ENCODE measurements at regions not wholly inside any gene's neighbourhood (a gene's known extent, or its start where the extent isn't known, plus 50 kb on each side); places are given as distances from the start of the nearest gene placed in this dataset.
A peak's percentile ranks its signal among the peaks of the same experiment; 100 is the strongest.
"Not testable (repeated sequence)": the region's sequence is repeated elsewhere in the genome, so short reads cannot be mapped to it uniquely, and the experiment has no call there.

- Histone ChIP-seq H3K14ac (ENCODE audit: low read length) (no peak overlapping the region), H2BK5ac (ENCODE audit: low read length) (no peak overlapping the region), H2BK120ac (ENCODE audit: low read depth, low read length) (no peak overlapping the region), H3K23ac (ENCODE audit: low read depth, low read length, poor library complexity) (no peak overlapping the region), H4K91ac (ENCODE audit: low read depth, low read length, poor library complexity) (no peak overlapping the region), H3K4me2 (ENCODE audit: insufficient read depth, low read length, poor library complexity, severe bottlenecking) (no peak overlapping the region), H3K27ac (replicated peaks; ENCODE audit: low read length) (no peak overlapping the region), H2BK12ac (ENCODE audit: low read length) (no peak overlapping the region), H3K79me1 (ENCODE audit: low read depth, low read length) (no peaks in the 10 kb centered on the region), H3K36me3 (replicated peaks in 1 of 2; ENCODE audit: control insufficient read depth in 2 of 2, insufficient read depth in 2 of 2, low read length in 2 of 2) (no peaks in the 10 kb centered on the region), H3K18ac (ENCODE audit: low read length) (no peak overlapping the region), H3K4me1 (ENCODE audit: control insufficient read depth in 2 of 2, insufficient read depth in 1 of 2, low read depth in 1 of 2, low read length in 2 of 2) (no peaks in the 10 kb centered on the region), H2AFZ (ENCODE audit: low read length) (no peak overlapping the region), H3K9me3 (replicated peaks in 1 of 2; ENCODE audit: control insufficient read depth in 2 of 2, insufficient read depth in 1 of 2, low read depth in 1 of 2, low read length in 2 of 2) (no peaks in the 10 kb centered on the region), H2AK5ac (ENCODE audit: low read depth, low read length) (no peak overlapping the region), H3K27me3 (ENCODE audit: control insufficient read depth in 3 of 3, insufficient read depth in 3 of 3, low read depth in 1 of 3, low read length in 3 of 3) (no peaks in the 10 kb centered on the region), H4K8ac (ENCODE audit: low read depth, low read length) (no peak overlapping the region), H2BK15ac (ENCODE audit: low read length) (no peak overlapping the region), H3K4me3 (ENCODE audit: low read length in 2 of 2) (no peak overlapping the region), H3K9ac (ENCODE audit: low read depth, low read length, poor library complexity) (no peak overlapping the region), H3K4ac (ENCODE audit: low read length) (no peak overlapping the region)
- no peak for DNase-seq (ENCODE audit: low spot score)
- no CpG with 5 or more reads among the region's 2 CpGs for WGBS, 2 donors (ENCODE audit: extremely low coverage in 2 of 2, insufficient read length in 2 of 2, insufficient replicate concordance in 1 of 2)
Measured at GRCh38 chr2:52034706-52035105, 1002.8 kb upstream of the NRXN1 start.

GRCh38 chr2:52022006-52022405 lies 990.1 kb upstream of the NRXN1 start:
- 83% methylated on average over 1 of the region's 3 CpGs; no CpG with 5 or more reads in 1 of the 2 donors for WGBS, 2 donors (ENCODE audit: extremely low coverage in 2 of 2, insufficient read length in 2 of 2, insufficient replicate concordance in 1 of 2)
- no peak overlapping the region for H3K4ac ChIP-seq (ENCODE audit: low read length)
- no peak for DNase-seq (ENCODE audit: low spot score)
- H2AK5ac ChIP-seq (ENCODE audit: low read depth, low read length): no peak overlapping the region
- no peak overlapping the region for H3K4me3 ChIP-seq (ENCODE audit: low read length in 2 of 2)
- H2BK15ac ChIP-seq (ENCODE audit: low read length): no peak overlapping the region
- H3K23ac ChIP-seq (ENCODE audit: low read depth, low read length, poor library complexity): no peak overlapping the region
- H3K14ac ChIP-seq (ENCODE audit: low read length): no peak overlapping the region
- H3K4me2 ChIP-seq (ENCODE audit: insufficient read depth, low read length, poor library complexity, severe bottlenecking): no peak overlapping the region
- no peak overlapping the region for H3K27ac ChIP-seq (replicated peaks; ENCODE audit: low read length)
- no peak overlapping the region for H2BK5ac ChIP-seq (ENCODE audit: low read length)
- H3K36me3 ChIP-seq (replicated peaks in 1 of 2; ENCODE audit: control insufficient read depth in 2 of 2, insufficient read depth in 2 of 2, low read length in 2 of 2): no peaks in the 10 kb centered on the region
- no peak overlapping the region for H2BK120ac ChIP-seq (ENCODE audit: low read depth, low read length)
- no peaks in the 10 kb centered on the region for H3K9me3 ChIP-seq (replicated peaks in 1 of 2; ENCODE audit: control insufficient read depth in 2 of 2, insufficient read depth in 1 of 2, low read depth in 1 of 2, low read length in 2 of 2)
- H3K27me3 ChIP-seq (ENCODE audit: control insufficient read depth in 3 of 3, insufficient read depth in 3 of 3, low read depth in 1 of 3, low read length in 3 of 3): no peaks in the 10 kb centered on the region
- H4K91ac ChIP-seq (ENCODE audit: low read depth, low read length, poor library complexity): no peak overlapping the region
- no peaks in the 10 kb centered on the region for H3K79me1 ChIP-seq (ENCODE audit: low read depth, low read length)
- no peak overlapping the region for H3K18ac ChIP-seq (ENCODE audit: low read length)
- no peaks in the 10 kb centered on the region for H3K4me1 ChIP-seq (ENCODE audit: control insufficient read depth in 2 of 2, insufficient read depth in 1 of 2, low read depth in 1 of 2, low read length in 2 of 2)
- H2BK12ac ChIP-seq (ENCODE audit: low read length): no peak overlapping the region
- no peak overlapping the region for H2AFZ ChIP-seq (ENCODE audit: low read length)
- H4K8ac ChIP-seq (ENCODE audit: low read depth, low read length): no peak overlapping the region
- no peak overlapping the region for H3K9ac ChIP-seq (ENCODE audit: low read depth, low read length, poor library complexity)

- Histone ChIP-seq H4K91ac (ENCODE audit: low read depth, low read length, poor library complexity) (no peak overlapping the region), H3K4me2 (ENCODE audit: insufficient read depth, low read length, poor library complexity, severe bottlenecking) (no peak overlapping the region), H2BK120ac (ENCODE audit: low read depth, low read length) (no peak overlapping the region), H4K8ac (ENCODE audit: low read depth, low read length) (no peak overlapping the region), H3K9me3 (replicated peaks in 1 of 2; ENCODE audit: control insufficient read depth in 2 of 2, insufficient read depth in 1 of 2, low read depth in 1 of 2, low read length in 2 of 2) (no peaks in the 10 kb centered on the region), H3K4me3 (ENCODE audit: low read length in 2 of 2) (no peak overlapping the region), H2AFZ (ENCODE audit: low read length) (no peak overlapping the region), H2AK5ac (ENCODE audit: low read depth, low read length) (no peak overlapping the region), H3K23ac (ENCODE audit: low read depth, low read length, poor library complexity) (no peak overlapping the region), H2BK15ac (ENCODE audit: low read length) (no peak overlapping the region), H3K4ac (ENCODE audit: low read length) (no peak overlapping the region), H3K14ac (ENCODE audit: low read length) (no peak overlapping the region), H3K9ac (ENCODE audit: low read depth, low read length, poor library complexity) (no peak overlapping the region), H3K79me1 (ENCODE audit: low read depth, low read length) (no peaks in the 10 kb centered on the region), H3K18ac (ENCODE audit: low read length) (no peak overlapping the region), H3K4me1 (ENCODE audit: control insufficient read depth in 2 of 2, insufficient read depth in 1 of 2, low read depth in 1 of 2, low read length in 2 of 2) (no peaks in the 10 kb centered on the region), H2BK12ac (ENCODE audit: low read length) (no peak overlapping the region), H3K36me3 (replicated peaks in 1 of 2; ENCODE audit: control insufficient read depth in 2 of 2, insufficient read depth in 2 of 2, low read length in 2 of 2) (no peaks in the 10 kb centered on the region), H2BK5ac (ENCODE audit: low read length) (no peak overlapping the region), H3K27me3 (ENCODE audit: control insufficient read depth in 3 of 3, insufficient read depth in 3 of 3, low read depth in 1 of 3, low read length in 3 of 3) (no peaks in the 10 kb centered on the region), H3K27ac (replicated peaks; ENCODE audit: low read length) (no peak overlapping the region)
- DNase-seq (ENCODE audit: low spot score): no peak
- no CpG with 5 or more reads among the region's 7 CpGs for WGBS, 2 donors (ENCODE audit: extremely low coverage in 2 of 2, insufficient read length in 2 of 2, insufficient replicate concordance in 1 of 2)
Measured at GRCh38 chr2:52017646-52018235, 985.8 kb upstream of the NRXN1 start.

DNA sequence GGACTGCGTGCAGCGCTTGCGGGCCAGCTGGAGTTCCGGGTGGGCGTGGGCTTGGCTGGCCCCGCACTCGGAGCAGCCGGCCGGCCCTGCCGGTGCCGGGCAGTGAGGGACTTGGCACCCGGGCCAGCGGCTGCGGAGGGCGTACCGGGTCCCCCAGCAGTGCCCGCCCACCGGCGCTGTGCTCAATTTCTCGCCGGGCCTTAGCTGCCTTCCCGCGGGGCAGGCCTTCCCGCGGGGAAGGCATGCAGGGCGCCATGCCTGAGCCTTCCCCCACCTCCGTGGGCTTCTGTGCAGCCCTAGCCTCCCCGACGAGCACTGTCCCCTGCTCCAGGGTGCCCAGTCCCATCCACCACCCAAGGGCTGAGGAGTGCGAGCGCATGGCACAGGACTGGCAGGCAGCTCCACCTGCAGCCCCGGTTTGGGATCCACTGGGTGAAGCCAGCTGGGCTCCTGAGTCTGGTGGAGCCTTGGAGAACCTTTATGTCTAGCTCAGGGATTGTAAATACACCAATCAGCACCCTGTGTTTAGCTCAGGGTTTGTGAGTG lies 975.0 kb upstream of the NRXN1 start:
- not testable (repeated sequence) for H2BK15ac ChIP-seq (ENCODE audit: low read length); H4K91ac ChIP-seq (ENCODE audit: low read depth, low read length, poor library complexity); H3K4ac ChIP-seq (ENCODE audit: low read length); H2BK12ac ChIP-seq (ENCODE audit: low read length); H3K36me3 ChIP-seq (replicated peaks in 1 of 2; ENCODE audit: control insufficient read depth in 2 of 2, insufficient read depth in 2 of 2, low read length in 2 of 2); H3K4me3 ChIP-seq (ENCODE audit: low read length in 2 of 2); H2BK5ac ChIP-seq (ENCODE audit: low read length); H3K14ac ChIP-seq (ENCODE audit: low read length); DNase-seq (ENCODE audit: low spot score); H3K27ac ChIP-seq (replicated peaks; ENCODE audit: low read length); H3K79me1 ChIP-seq (ENCODE audit: low read depth, low read length); H3K27me3 ChIP-seq (ENCODE audit: control insufficient read depth in 3 of 3, insufficient read depth in 3 of 3, low read depth in 1 of 3, low read length in 3 of 3); H2BK120ac ChIP-seq (ENCODE audit: low read depth, low read length); H3K4me1 ChIP-seq (ENCODE audit: control insufficient read depth in 2 of 2, insufficient read depth in 1 of 2, low read depth in 1 of 2, low read length in 2 of 2); H3K23ac ChIP-seq (ENCODE audit: low read depth, low read length, poor library complexity); H3K4me2 ChIP-seq (ENCODE audit: insufficient read depth, low read length, poor library complexity, severe bottlenecking); H3K9me3 ChIP-seq (replicated peaks in 1 of 2; ENCODE audit: control insufficient read depth in 2 of 2, insufficient read depth in 1 of 2, low read depth in 1 of 2, low read length in 2 of 2); H2AK5ac ChIP-seq (ENCODE audit: low read depth, low read length); H2AFZ ChIP-seq (ENCODE audit: low read length); H4K8ac ChIP-seq (ENCODE audit: low read depth, low read length); H3K9ac ChIP-seq (ENCODE audit: low read depth, low read length, poor library complexity)
- WGBS, 2 donors (ENCODE audit: extremely low coverage in 2 of 2, insufficient read length in 2 of 2, insufficient replicate concordance in 1 of 2): no CpG with 5 or more reads among the region's 32 CpGs
- peak overlapping the region; percentile 48 for H3K18ac ChIP-seq (ENCODE audit: low read length)

Data from neuronal stem cell (in vitro differentiated cells).